ENCODE measurements at regions not wholly inside any gene's neighbourhood (a gene's known extent, or its start where the extent isn't known, plus 50 kb on each side); places are given as distances from the start of the nearest gene placed in this dataset.

DNA sequence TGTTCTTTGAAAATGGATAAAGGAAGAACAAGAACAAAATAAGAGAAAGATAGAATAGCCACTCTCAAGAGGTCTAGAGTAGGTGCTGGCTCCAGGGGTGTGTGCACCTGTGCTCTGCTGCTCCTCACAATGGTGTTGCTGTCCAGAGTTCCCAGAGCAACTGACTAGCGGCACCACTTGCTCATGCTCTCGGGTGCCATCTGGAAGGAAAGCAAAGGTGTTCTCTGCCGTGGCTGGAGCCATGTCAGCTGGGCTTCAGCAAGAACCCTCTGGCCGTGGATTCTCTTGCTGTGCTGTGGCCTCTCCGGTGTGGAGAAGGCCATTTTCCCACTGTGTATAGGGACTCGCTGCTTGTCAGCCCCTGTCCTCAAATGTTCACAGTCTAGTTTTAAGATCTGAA lies 114.6 kb upstream of the TEX51 start:
- no peaks in the 10 kb centered on the region for H3K4me1 ChIP-seq (ENCODE audit: control insufficient read depth, insufficient read depth, low read length)
- no peaks in the 10 kb centered on the region for H3K36me3 ChIP-seq (ENCODE audit: control insufficient read depth, insufficient read depth, low read length)
- DNase-seq, result no peak
- no peaks in the 10 kb centered on the region for H3K9me3 ChIP-seq (ENCODE audit: control insufficient read depth, low read depth, low read length)
- H3K4me3 ChIP-seq (ENCODE audit: low read length), result no peak overlapping the region
- peaks cover 9% of the 10 kb centered on the region for H3K27me3 ChIP-seq (ENCODE audit: control insufficient read depth, insufficient read depth, low read length)
- WGBS (ENCODE audit: insufficient coverage, low lambda C conversion rate), result no CpG with 5 or more reads among the region's 6 CpGs
- no peak overlapping the region for H3K27ac ChIP-seq (ENCODE audit: low read length)

DNA sequence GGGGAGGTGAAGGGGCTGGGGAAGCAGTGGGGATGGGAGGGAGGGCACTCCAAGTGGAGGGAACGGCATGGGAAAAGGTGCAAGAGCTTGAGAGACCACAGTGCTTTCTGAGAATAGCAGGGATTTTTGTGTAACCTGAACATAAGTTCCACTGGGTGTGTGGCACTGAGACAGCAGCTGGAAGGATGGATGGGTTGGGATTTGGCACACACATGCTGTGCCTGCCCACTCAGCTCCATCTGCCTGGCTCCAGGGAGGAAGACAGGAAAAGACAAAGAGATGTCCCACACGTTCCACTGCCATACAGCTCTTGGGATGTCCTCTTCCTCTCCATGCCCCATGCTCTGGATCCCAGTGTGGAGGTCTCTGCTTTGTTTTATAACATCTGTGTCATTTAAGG lies 114.1 kb upstream of the TEX51 start:
- 100% methylated on average over 1 of the region's 2 CpGs for WGBS (ENCODE audit: insufficient coverage, low lambda C conversion rate)
- peaks cover 3% of the 10 kb centered on the region for H3K27me3 ChIP-seq (ENCODE audit: control insufficient read depth, insufficient read depth, low read length)
- no peaks in the 10 kb centered on the region for H3K36me3 ChIP-seq (ENCODE audit: control insufficient read depth, insufficient read depth, low read length)
- H3K9me3 ChIP-seq (ENCODE audit: control insufficient read depth, low read depth, low read length), result no peaks in the 10 kb centered on the region
- no peak overlapping the region for H3K27ac ChIP-seq (ENCODE audit: low read length)
- no peak overlapping the region for H3K4me3 ChIP-seq (ENCODE audit: low read length)
- no peaks in the 10 kb centered on the region for H3K4me1 ChIP-seq (ENCODE audit: control insufficient read depth, insufficient read depth, low read length)
- DNase-seq, result no peak

DNA sequence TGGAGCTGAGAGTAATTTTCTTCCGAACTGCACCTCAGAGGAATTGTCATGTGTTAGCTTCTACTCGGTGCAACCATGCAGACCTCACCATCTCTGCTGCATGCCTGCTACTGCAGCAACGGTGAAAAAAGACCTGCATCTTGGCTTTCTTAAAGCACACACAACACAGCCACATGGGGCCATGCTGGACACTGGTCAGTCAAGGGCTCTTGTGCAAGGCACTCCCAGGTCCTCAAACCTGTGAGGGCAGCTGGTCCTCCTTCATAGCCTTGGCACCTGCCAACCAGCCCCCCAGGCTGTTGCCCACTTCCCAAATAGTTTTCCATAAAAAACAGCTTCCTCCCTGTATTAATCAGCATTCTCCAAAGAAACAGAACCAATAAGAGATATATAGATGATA lies 113.5 kb upstream of the TEX51 start:
- H3K27ac ChIP-seq (ENCODE audit: low read length), result no peak overlapping the region
- H3K4me3 ChIP-seq (ENCODE audit: low read length), result no peak overlapping the region
- H3K9me3 ChIP-seq (ENCODE audit: control insufficient read depth, low read depth, low read length), result no peaks in the 10 kb centered on the region
- DNase-seq, result no peak
- no CpG with 5 or more reads among the region's 3 CpGs for WGBS (ENCODE audit: insufficient coverage, low lambda C conversion rate)
- H3K4me1 ChIP-seq (ENCODE audit: control insufficient read depth, insufficient read depth, low read length), result no peaks in the 10 kb centered on the region
- no peaks in the 10 kb centered on the region for H3K36me3 ChIP-seq (ENCODE audit: control insufficient read depth, insufficient read depth, low read length)
- peaks cover 3% of the 10 kb centered on the region for H3K27me3 ChIP-seq (ENCODE audit: control insufficient read depth, insufficient read depth, low read length)

DNA sequence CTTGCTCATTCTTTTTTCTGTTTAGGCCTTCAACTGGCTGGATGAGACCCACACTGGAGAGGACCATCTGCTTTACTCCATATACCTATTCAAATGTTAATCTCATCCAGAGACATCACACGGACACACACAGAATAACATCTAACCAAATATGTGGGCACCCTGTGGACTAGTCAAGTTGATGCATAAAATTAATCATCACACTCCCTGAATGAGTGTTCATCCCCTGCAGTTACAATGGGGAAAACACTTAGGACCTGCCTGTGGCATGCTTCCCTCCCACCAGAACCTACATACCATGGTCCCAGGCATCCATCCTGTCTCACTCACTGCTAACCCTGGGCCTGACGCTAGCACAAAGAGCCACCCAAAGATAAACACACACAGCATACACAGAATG lies 112.8 kb upstream of the TEX51 start:
- no CpG with 5 or more reads among the region's 2 CpGs for WGBS (ENCODE audit: insufficient coverage, low lambda C conversion rate)
- DNase-seq, result no peak
- no peak overlapping the region for H3K27ac ChIP-seq (ENCODE audit: low read length)

DNA sequence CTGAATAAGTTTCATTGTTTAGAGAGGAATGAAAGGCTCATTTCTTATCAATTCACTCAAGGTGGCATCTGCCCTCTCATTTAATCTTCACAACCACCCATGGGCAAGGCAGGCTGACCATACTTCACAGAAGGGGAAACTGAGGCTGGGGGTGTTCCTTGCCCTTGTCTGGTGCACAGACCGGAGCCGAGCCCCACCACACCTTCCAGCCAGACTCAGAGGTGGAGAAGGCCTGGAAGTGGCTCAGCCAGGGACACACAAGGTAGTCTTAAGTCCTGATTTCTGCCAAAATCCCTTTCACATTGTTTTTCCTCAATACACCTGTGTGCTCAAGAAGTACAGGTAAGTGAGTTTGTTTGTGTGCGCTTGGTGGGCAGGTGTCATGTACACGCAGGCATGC lies 111.9 kb upstream of the TEX51 start:
- no peak for DNase-seq
- Histone ChIP-seq H3K36me3 (ENCODE audit: control insufficient read depth, insufficient read depth, low read length) (no peaks in the 10 kb centered on the region), H3K4me1 (ENCODE audit: control insufficient read depth, insufficient read depth, low read length) (no peaks in the 10 kb centered on the region), H3K9me3 (ENCODE audit: control insufficient read depth, low read depth, low read length) (no peaks in the 10 kb centered on the region), H3K27ac (ENCODE audit: low read length) (no peak overlapping the region), H3K27me3 (ENCODE audit: control insufficient read depth, insufficient read depth, low read length) (peaks cover 3% of the 10 kb centered on the region), H3K4me3 (ENCODE audit: low read length) (no peak overlapping the region)
- WGBS (ENCODE audit: insufficient coverage, low lambda C conversion rate), result no CpG with 5 or more reads among the region's 4 CpGs

More for the DNA sequence above, 112.8 kb upstream of the TEX51 start:
- Histone ChIP-seq H3K27me3 (ENCODE audit: control insufficient read depth, insufficient read depth, low read length) (peaks cover 3% of the 10 kb centered on the region), H3K36me3 (ENCODE audit: control insufficient read depth, insufficient read depth, low read length) (no peaks in the 10 kb centered on the region), H3K4me1 (ENCODE audit: control insufficient read depth, insufficient read depth, low read length) (no peaks in the 10 kb centered on the region), H3K9me3 (ENCODE audit: control insufficient read depth, low read depth, low read length) (no peaks in the 10 kb centered on the region), H3K4me3 (ENCODE audit: low read length) (no peak overlapping the region)

DNA sequence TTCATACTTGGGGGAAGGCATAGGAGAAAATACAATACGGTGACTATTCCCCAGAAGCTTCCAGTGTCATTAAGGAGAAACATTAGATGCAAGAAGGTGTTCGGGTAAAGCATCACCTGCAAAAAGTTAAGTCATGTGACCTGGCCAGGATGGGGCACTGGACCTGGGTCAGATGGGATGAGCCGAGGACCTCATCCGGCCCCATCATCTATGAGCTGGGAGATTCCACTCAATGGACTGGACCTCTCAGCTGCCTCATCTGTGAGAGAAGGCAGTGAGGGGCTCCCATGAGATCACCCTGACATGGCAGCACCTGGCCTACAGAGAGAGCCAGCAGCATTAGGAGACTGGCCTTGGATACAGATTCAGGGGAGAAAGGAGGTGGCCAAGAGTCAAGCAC lies 111.4 kb upstream of the TEX51 start:
- Histone ChIP-seq H3K27me3 (ENCODE audit: control insufficient read depth, insufficient read depth, low read length) (peaks cover 3% of the 10 kb centered on the region), H3K9me3 (ENCODE audit: control insufficient read depth, low read depth, low read length) (no peaks in the 10 kb centered on the region), H3K27ac (ENCODE audit: low read length) (no peak overlapping the region), H3K36me3 (ENCODE audit: control insufficient read depth, insufficient read depth, low read length) (no peaks in the 10 kb centered on the region), H3K4me3 (ENCODE audit: low read length) (no peak overlapping the region), H3K4me1 (ENCODE audit: control insufficient read depth, insufficient read depth, low read length) (no peaks in the 10 kb centered on the region)
- WGBS (ENCODE audit: insufficient coverage, low lambda C conversion rate), result no CpG with 5 or more reads among the region's 4 CpGs
- DNase-seq, result no peak

DNA sequence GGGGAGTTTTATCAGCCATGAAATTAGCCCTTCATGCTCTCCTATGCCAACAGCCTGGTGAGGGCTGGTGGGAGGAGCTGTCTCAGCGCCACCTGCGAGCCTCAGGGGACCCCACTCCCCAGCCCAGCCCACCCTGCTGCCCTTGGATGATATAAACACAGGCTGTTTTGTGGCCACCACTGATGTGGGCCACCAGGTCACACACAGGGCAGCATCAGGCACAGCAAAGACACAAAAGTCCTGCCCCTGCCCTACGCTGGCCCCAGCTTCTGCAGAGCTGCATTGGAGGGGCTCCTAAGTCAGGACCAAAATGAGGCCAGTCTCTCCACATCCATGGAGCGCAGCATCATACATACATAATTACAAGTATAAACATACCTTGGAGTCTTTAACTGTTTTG lies 110.6 kb upstream of the TEX51 start:
- no peak for DNase-seq
- no peak overlapping the region for H3K4me3 ChIP-seq (ENCODE audit: low read length)
- no CpG with 5 or more reads among the region's 4 CpGs for WGBS (ENCODE audit: insufficient coverage, low lambda C conversion rate)
- H3K9me3 ChIP-seq (ENCODE audit: control insufficient read depth, low read depth, low read length), result no peaks in the 10 kb centered on the region
- H3K4me1 ChIP-seq (ENCODE audit: control insufficient read depth, insufficient read depth, low read length), result no peaks in the 10 kb centered on the region
- H3K27ac ChIP-seq (ENCODE audit: low read length), result no peak overlapping the region
- peaks cover 3% of the 10 kb centered on the region for H3K27me3 ChIP-seq (ENCODE audit: control insufficient read depth, insufficient read depth, low read length)
- H3K36me3 ChIP-seq (ENCODE audit: control insufficient read depth, insufficient read depth, low read length), result no peaks in the 10 kb centered on the region

DNA sequence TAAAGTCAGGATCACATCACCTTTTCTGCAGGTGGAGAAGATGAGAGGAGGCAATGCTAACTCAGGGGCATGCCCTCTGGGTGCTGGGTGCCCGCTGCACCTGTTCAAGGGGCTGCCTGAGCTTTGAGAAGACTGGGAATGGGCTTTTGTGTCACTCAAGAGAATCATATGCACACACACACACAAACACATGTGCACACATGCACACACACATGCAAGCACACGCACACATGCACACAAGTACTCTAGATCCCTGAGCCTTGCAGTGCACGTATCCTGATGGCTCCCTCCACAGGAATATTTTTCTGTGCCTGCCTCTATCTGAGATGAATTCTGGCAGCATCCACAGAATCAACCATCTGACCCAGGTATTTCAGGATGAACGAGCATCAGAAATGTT lies 110.0 kb upstream of the TEX51 start:
- no CpG with 5 or more reads among the region's 4 CpGs for WGBS (ENCODE audit: insufficient coverage, low lambda C conversion rate)

DNA sequence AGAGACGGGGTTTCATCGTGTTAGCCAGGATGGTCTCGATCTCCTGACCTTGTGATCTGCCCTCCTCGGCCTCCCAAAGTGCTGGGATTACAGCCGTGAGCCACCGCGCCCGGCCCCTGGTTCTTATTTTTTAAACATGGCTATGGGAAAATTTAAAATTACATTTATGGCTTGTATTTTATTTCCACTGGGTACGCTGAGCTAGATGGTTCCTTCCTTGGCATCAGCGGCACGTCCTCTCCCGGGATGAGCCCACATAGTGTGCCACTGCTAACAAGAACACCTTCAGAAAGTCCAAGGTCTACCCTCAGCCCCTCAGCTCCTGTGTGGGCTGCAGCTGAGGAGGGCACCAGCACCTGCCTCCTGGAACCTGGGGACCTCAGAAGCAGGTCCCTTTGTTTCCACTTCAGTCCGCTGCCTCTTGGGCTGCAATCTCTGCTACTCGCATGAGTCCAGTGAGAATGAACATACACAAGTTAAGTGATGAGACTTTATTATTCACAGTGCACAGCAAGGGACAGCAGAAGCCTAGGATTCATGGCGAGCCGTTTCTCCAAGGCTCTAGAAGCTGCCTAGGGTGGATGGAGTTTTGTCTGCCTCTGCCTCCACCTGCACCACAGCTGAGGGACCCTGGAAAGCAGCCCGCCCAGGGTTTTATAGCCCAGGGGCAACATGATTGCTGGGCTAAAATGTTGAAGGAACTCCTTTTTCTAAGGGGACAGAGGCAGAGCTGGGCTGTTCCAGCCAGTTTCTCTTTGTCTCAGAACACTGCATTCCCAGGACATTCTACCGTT lies 107.5 kb upstream of the TEX51 start:
- H3K9me3 ChIP-seq (ENCODE audit: control insufficient read depth, low read depth, low read length), result no peaks in the 10 kb centered on the region
- no peaks in the 10 kb centered on the region for H3K36me3 ChIP-seq (ENCODE audit: control insufficient read depth, insufficient read depth, low read length)
- H3K27ac ChIP-seq (ENCODE audit: low read length), result no peak overlapping the region
- H3K4me3 ChIP-seq (ENCODE audit: low read length), result no peak overlapping the region
- H3K4me1 ChIP-seq (ENCODE audit: control insufficient read depth, insufficient read depth, low read length), result no peaks in the 10 kb centered on the region
- no peak for DNase-seq
- peaks cover 7% of the 10 kb centered on the region for H3K27me3 ChIP-seq (ENCODE audit: control insufficient read depth, insufficient read depth, low read length)
- WGBS (ENCODE audit: insufficient coverage, low lambda C conversion rate), result no CpG with 5 or more reads among the region's 18 CpGs

More for the DNA sequence above, 110.0 kb upstream of the TEX51 start:
- H3K9me3 ChIP-seq (ENCODE audit: control insufficient read depth, low read depth, low read length), result no peaks in the 10 kb centered on the region
- H3K4me3 ChIP-seq (ENCODE audit: low read length), result no peak overlapping the region
- no peaks in the 10 kb centered on the region for H3K4me1 ChIP-seq (ENCODE audit: control insufficient read depth, insufficient read depth, low read length)
- no peak for DNase-seq
- H3K36me3 ChIP-seq (ENCODE audit: control insufficient read depth, insufficient read depth, low read length), result no peaks in the 10 kb centered on the region
- peaks cover 7% of the 10 kb centered on the region for H3K27me3 ChIP-seq (ENCODE audit: control insufficient read depth, insufficient read depth, low read length)
- no peak overlapping the region for H3K27ac ChIP-seq (ENCODE audit: low read length)

DNA sequence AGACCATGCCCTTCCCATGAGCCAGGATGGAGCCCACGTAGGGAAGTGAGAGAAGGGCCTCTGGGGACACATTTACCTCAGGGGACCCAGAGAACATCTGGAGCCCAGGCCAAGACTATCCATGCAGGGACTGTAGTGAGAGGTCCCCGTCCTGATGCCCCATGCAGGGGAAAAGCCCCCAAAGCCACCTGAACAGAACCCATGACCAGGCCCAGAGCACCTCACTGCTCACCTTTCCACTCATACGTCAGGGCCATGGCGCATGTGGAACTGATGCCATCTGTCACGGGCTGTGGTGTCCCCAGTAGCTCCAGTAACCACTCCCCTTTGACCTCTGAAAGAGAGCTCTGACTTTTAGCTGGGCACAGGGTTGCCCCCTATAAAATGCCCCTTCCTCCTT lies 106.5 kb upstream of the TEX51 start:
- WGBS (ENCODE audit: insufficient coverage, low lambda C conversion rate), result no CpG with 5 or more reads among the region's 5 CpGs
- Histone ChIP-seq H3K27me3 (ENCODE audit: control insufficient read depth, insufficient read depth, low read length) (peaks cover 7% of the 10 kb centered on the region), H3K4me1 (ENCODE audit: control insufficient read depth, insufficient read depth, low read length) (no peaks in the 10 kb centered on the region), H3K4me3 (ENCODE audit: low read length) (no peak overlapping the region), H3K36me3 (ENCODE audit: control insufficient read depth, insufficient read depth, low read length) (no peaks in the 10 kb centered on the region), H3K9me3 (ENCODE audit: control insufficient read depth, low read depth, low read length) (no peaks in the 10 kb centered on the region), H3K27ac (ENCODE audit: low read length) (no peak overlapping the region)
- DNase-seq, result no peak

DNA sequence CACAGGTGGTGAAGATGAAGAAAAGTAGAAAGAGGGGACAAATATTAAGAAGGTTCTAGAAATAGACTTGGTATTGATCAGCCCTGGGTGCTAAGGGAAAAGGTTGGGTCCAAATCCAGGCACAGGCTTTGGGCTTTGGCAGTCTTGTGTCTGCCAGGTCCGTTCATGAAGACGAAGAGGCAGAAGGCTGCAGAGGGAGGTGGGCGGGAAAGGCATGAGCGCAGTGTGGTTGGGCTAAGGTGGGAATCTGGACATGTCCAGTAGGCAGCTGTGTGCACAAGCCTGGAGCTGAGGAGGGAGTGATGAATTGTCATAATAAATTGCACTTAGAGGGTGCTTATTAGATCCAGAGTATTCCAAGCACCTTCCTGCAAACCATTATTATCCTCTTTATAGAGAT lies 105.7 kb upstream of the TEX51 start:
- Histone ChIP-seq H3K9me3 (ENCODE audit: control insufficient read depth, low read depth, low read length) (no peaks in the 10 kb centered on the region), H3K27ac (ENCODE audit: low read length) (no peak overlapping the region), H3K36me3 (ENCODE audit: control insufficient read depth, insufficient read depth, low read length) (no peaks in the 10 kb centered on the region), H3K4me1 (ENCODE audit: control insufficient read depth, insufficient read depth, low read length) (no peaks in the 10 kb centered on the region), H3K4me3 (ENCODE audit: low read length) (no peak overlapping the region), H3K27me3 (ENCODE audit: control insufficient read depth, insufficient read depth, low read length) (peaks cover 7% of the 10 kb centered on the region)
- no peak for DNase-seq
- WGBS (ENCODE audit: insufficient coverage, low lambda C conversion rate), result no CpG with 5 or more reads among the region's 4 CpGs
